Loucy (cell line): ENCODE measurements at regions not wholly inside any gene's neighbourhood (a gene's known extent, or its start where the extent isn't known, plus 50 kb on each side); places are given as distances from the start of the nearest gene placed in this dataset.

Experiments used
- H2AFZ ChIP-seq: fragments of 200-600 bp; sonication (generic); 2 replicates; pipeline ENCODE4 v1.6.0; 2016; ENCODE audit warnings: antibody characterized with exemption, mild to moderate bottlenecking, low read length, moderate library complexity
- H3F3A ChIP-seq: fragments of 200-600 bp; 2 replicates; pipeline ENCODE4 v1.6.0; 2016; ENCODE audit warnings: antibody characterized with exemption, low read depth, mild to moderate bottlenecking
- H3K27me3 ChIP-seq: fragments of 200-600 bp; sonication (generic); 2 replicates; pipeline ENCODE4 v1.6.1; 2014; ENCODE audit warnings: low read length, mild to moderate bottlenecking; ENCODE audit not compliant: insufficient read depth, poor library complexity, severe bottlenecking
- H3K36me3 ChIP-seq: fragments of 200-600 bp; sonication (generic); 2 replicates; pipeline ENCODE4 v1.6.1; 2016; ENCODE audit warnings: low read length; ENCODE audit not compliant: insufficient read depth
- H3K4me1 ChIP-seq: fragments of 200-600 bp; sonication (generic); 2 replicates; pipeline ENCODE4 v1.5.1; 2014; ENCODE audit warnings: low read length, mild to moderate bottlenecking; ENCODE audit not compliant: insufficient read depth, poor library complexity, severe bottlenecking
- H3K4me2 ChIP-seq: fragments of 200-600 bp; sonication (generic); 2 replicates; pipeline ENCODE4 v1.6.0; 2014; ENCODE audit warnings: antibody characterized with exemption, low read length, low read depth, mild to moderate bottlenecking; ENCODE audit not compliant: poor library complexity, severe bottlenecking
- H3K4me3 ChIP-seq: fragments of 200-600 bp; sonication (generic); 2 replicates; pipeline ENCODE4 v1.5.1; 2014; ENCODE audit warnings: low read length, mild to moderate bottlenecking, mixed read lengths; ENCODE audit not compliant: poor library complexity, severe bottlenecking
- H3K79me2 ChIP-seq: fragments of 200-600 bp; sonication (generic); 2 replicates; pipeline ENCODE4 v1.6.1; 2014; ENCODE audit warnings: low read length; ENCODE audit not compliant: insufficient read depth
- H3K9ac ChIP-seq: fragments of 200-600 bp; sonication (generic); 2 replicates; pipeline ENCODE4 v1.6.0; 2014; ENCODE audit warnings: mild to moderate bottlenecking, low read depth, low read length, moderate library complexity; ENCODE audit not compliant: poor library complexity, severe bottlenecking
- H3K9me2 ChIP-seq: fragments of 200-600 bp; sonication (generic); replicated peaks from 2 replicates; pipeline ENCODE4 v1.6.1; 2016; ENCODE audit warnings: low read depth, low read length, mixed read lengths
- H3K9me3 ChIP-seq: fragments of 200-600 bp; sonication (generic); 2 replicates; pipeline ENCODE4 v1.6.1; 2014; ENCODE audit warnings: mild to moderate bottlenecking, antibody characterized with exemption, low read length, low read depth; ENCODE audit not compliant: insufficient read depth
- H4K20me1 ChIP-seq: fragments of 200-600 bp; sonication (generic); 2 replicates; pipeline ENCODE4 v1.6.0; 2014; ENCODE audit warnings: antibody characterized with exemption, low read length, mild to moderate bottlenecking; ENCODE audit not compliant: insufficient read depth, poor library complexity, severe bottlenecking
- EZH2phosphoT487 ChIP-seq: fragments of 200-600 bp; IDR thresholded peaks from 2 replicates; pipeline ENCODE4 v1.6.1; 2018; ENCODE audit warnings: antibody characterized with exemption, mild to moderate bottlenecking, moderate library complexity, borderline replicate concordance
- TF ChIP-seq, protein P1 (sequence below): fragments of 200-600 bp; sonication (generic); conservative IDR thresholded peaks from 2 replicates; pipeline ENCODE4 v1.5.1; 2014; ENCODE audit warnings: mild to moderate bottlenecking, antibody characterized with exemption, low read length

DNA sequence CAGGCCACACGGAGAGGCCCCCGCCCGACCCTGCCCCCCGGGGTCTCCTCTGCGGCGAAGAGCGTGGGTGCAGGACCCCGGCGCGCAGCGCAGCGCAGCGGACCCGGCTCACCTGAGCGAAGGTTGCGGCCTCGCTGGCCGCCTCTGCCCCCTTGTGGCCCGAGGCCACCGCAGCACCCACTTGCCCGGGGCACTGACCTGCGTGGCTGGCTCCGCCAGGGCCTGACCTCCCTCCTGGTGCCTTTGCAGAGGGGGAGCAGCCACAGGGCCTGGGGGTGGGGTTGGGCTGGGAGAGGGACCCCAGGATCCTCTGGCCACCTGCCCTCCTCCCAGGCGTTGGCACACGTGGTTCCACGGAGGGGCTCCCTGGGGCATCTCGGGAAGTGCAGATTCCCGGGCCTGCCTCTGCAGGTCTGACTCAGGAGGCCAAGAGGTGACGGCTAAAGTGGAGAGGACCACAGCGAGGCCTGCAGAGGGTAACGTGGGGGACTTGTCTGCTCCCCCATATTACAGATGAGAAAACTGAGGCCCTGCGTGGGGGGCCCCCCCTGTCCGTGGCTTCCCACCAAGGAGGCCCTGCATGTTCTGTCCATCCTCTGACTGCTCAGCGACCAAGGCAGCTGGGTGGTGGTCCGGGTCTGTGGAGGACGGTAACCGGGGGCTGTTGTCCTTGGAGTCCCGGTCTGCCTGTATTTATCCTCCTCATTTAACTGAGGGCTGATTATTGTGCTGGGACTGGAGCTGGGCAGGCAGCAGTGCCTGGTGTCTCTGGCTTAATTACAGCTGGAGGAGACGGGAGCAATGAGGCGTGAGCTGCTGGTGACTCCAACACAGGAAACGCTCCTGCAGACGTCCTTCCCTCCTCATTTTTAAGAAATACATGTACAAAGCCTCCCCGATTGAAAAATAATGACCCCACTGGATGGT is 67.9 kb upstream of the BEGAIN start:
- Histone ChIP-seq H3K79me2 (no peaks in the 10 kb centered on the region), H2AFZ (no peak overlapping the region), H3K36me3 (no peaks in the 10 kb centered on the region), H3K9me3 (no peaks in the 10 kb centered on the region), H3K9ac (no peak overlapping the region), H3K9me2 (no peaks in the 10 kb centered on the region), H3K27me3 (no peaks in the 10 kb centered on the region), H3F3A (no peaks in the 10 kb centered on the region), H3K4me1 (peaks cover 9% of the 10 kb centered on the region), H3K4me2 (no peak overlapping the region), H3K4me3 (no peak overlapping the region), H4K20me1 (no peaks in the 10 kb centered on the region)
- TF ChIP-seq EZH2phosphoT487 = no peak
- TF ChIP-seq, protein P1, sequence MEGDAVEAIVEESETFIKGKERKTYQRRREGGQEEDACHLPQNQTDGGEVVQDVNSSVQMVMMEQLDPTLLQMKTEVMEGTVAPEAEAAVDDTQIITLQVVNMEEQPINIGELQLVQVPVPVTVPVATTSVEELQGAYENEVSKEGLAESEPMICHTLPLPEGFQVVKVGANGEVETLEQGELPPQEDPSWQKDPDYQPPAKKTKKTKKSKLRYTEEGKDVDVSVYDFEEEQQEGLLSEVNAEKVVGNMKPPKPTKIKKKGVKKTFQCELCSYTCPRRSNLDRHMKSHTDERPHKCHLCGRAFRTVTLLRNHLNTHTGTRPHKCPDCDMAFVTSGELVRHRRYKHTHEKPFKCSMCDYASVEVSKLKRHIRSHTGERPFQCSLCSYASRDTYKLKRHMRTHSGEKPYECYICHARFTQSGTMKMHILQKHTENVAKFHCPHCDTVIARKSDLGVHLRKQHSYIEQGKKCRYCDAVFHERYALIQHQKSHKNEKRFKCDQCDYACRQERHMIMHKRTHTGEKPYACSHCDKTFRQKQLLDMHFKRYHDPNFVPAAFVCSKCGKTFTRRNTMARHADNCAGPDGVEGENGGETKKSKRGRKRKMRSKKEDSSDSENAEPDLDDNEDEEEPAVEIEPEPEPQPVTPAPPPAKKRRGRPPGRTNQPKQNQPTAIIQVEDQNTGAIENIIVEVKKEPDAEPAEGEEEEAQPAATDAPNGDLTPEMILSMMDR = peak; percentile 67

DNA sequence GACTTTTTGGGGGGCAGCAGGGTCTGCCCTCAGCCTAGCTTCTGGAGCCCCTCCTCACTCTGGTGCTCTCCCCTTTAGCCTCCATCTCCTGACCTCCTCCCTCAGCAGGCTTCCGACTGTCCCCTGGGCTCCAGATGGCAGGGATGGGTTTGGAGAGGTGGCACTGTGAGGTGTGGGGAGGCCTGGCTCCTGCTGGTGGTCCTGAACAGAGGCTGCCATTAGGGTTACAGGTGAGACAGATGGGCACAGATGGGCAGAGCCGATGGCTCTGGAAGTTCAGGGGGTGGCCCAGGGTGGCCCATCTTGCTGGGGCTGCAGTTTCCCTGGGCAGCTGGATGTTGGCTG is 68.5 kb upstream of the BEGAIN start:
- Histone ChIP-seq H3K27me3 (no peaks in the 10 kb centered on the region), H3K4me2 (no peak overlapping the region), H2AFZ (no peak overlapping the region), H3F3A (no peaks in the 10 kb centered on the region), H3K79me2 (no peaks in the 10 kb centered on the region), H3K36me3 (no peaks in the 10 kb centered on the region), H3K9me2 (no peaks in the 10 kb centered on the region), H3K9me3 (no peaks in the 10 kb centered on the region), H4K20me1 (no peaks in the 10 kb centered on the region), H3K9ac (no peak overlapping the region), H3K4me3 (no peak overlapping the region), H3K4me1 (peaks cover 9% of the 10 kb centered on the region)
- TF ChIP-seq EZH2phosphoT487 = no peak
- TF ChIP-seq, protein P1 = no peak

DNA sequence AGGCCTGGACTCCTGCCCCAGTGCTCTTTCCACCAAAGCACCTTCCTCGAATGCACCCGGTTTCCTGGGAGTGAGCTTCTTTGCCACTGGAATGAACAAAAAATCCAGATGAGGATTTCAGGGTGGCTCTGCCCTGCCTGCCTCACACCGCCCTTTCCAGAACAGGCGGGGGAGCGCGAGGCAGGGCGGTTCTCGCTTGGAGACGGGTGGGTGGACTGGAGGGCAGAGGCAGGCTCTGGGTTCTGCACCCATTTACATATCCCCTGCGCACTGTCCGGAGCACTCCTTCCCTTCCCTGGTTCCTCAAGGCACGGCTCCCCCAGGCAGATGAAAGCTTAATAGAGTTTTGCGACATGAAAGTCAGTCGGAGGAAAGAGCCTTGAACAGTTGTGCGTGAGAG is 69.7 kb upstream of the DLK1 start:
- H3K9me2 ChIP-seq = no peaks in the 10 kb centered on the region
- no peak overlapping the region for H2AFZ ChIP-seq
- no peaks in the 10 kb centered on the region for H3K9me3 ChIP-seq
- no peaks in the 10 kb centered on the region for H3K27me3 ChIP-seq
- H3K4me2 ChIP-seq = no peak overlapping the region
- no peak overlapping the region for H3K9ac ChIP-seq
- TF ChIP-seq EZH2phosphoT487 = no peak
- TF ChIP-seq, protein P1 = no peak
- H3K79me2 ChIP-seq = no peaks in the 10 kb centered on the region
- H3F3A ChIP-seq = no peaks in the 10 kb centered on the region
- no peaks in the 10 kb centered on the region for H4K20me1 ChIP-seq
- H3K36me3 ChIP-seq = no peaks in the 10 kb centered on the region
- H3K4me3 ChIP-seq = no peak overlapping the region
- H3K4me1 ChIP-seq = peaks cover 9% of the 10 kb centered on the region
